OCI-LY7 (cell line): ENCODE measurements at regions not wholly inside any gene's neighbourhood (a gene's known extent, or its start where the extent isn't known, plus 50 kb on each side); places are given as distances from the start of the nearest gene placed in this dataset.

Source experiments
- EZH2phosphoT487 ChIP-seq: fragments of 200-600 bp; sonication (generic); IDR thresholded peaks from 2 replicates; pipeline ENCODE4 v1.6.1; 2018; ENCODE audit warnings: low read depth, borderline replicate concordance, mild to moderate bottlenecking, mixed run types, antibody characterized with exemption, low read length, moderate library complexity, mixed read lengths
- TF ChIP-seq, protein P1 (sequence below): fragments of 200-600 bp; sonication (generic); conservative IDR thresholded peaks from 2 replicates; pipeline ENCODE4 v1.5.1; 2014; ENCODE audit warnings: mild to moderate bottlenecking, antibody characterized with exemption, low read length, moderate library complexity, mixed read lengths

DNA sequence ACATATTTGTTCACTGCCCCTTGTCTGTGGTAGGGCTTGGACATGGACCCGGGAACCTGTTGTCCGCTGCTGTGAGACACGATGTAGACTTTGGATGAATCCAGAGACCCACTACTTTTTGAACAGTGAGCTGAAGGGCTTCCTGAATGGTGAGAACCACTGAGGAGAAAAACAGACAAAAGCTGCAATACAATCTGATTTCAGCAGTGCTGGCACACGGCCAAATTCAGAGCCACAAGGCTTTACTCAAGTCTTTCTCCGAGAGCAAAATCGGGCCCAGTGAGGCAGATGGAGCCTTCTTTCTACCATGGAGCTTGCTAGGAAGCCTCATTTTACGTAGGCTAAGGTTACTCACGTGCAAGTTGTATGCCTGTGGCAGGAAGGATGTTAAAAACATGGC is 197.6 kb downstream of the SIPA1L2 start:
- TF ChIP-seq, protein P1, sequence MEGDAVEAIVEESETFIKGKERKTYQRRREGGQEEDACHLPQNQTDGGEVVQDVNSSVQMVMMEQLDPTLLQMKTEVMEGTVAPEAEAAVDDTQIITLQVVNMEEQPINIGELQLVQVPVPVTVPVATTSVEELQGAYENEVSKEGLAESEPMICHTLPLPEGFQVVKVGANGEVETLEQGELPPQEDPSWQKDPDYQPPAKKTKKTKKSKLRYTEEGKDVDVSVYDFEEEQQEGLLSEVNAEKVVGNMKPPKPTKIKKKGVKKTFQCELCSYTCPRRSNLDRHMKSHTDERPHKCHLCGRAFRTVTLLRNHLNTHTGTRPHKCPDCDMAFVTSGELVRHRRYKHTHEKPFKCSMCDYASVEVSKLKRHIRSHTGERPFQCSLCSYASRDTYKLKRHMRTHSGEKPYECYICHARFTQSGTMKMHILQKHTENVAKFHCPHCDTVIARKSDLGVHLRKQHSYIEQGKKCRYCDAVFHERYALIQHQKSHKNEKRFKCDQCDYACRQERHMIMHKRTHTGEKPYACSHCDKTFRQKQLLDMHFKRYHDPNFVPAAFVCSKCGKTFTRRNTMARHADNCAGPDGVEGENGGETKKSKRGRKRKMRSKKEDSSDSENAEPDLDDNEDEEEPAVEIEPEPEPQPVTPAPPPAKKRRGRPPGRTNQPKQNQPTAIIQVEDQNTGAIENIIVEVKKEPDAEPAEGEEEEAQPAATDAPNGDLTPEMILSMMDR = no peak
- TF ChIP-seq EZH2phosphoT487 = no peak
